NCI-H1436 treated with DMSO at 0.1 percent for 48 hours (cell line): ENCODE measurements at regions not wholly inside any gene's neighbourhood (a gene's known extent, or its start where the extent isn't known, plus 50 kb on each side); places are given as distances from the start of the nearest gene placed in this dataset.
A peak's percentile ranks its signal among the peaks of the same experiment; 100 is the strongest.

Experiments used
- DNase-seq: peaks from one replicate; lab custom pipeline; 2025; lab: John Stamatoyannopoulos, UW

DNA sequence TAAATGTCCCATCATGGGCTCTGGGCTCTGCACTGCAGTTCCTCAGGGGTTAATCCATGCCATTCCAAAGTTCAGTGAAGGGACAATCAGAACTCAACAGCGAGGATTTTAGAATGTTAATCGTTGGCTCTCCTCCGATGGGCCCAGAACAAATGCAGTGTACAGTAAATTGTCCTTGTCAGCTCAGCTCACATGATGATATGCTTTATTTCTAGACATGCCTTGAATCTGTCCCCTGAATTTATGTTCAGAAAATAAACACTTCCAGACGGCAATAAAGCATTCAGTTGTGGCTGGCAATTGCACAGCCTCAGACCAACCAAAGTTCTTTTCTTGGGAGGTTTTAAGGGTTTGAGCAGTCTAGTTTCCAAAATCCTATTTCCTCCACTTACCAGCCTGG is 981.2 kb downstream of the BCL11A start:
- DNase-seq, result no peak

DNA sequence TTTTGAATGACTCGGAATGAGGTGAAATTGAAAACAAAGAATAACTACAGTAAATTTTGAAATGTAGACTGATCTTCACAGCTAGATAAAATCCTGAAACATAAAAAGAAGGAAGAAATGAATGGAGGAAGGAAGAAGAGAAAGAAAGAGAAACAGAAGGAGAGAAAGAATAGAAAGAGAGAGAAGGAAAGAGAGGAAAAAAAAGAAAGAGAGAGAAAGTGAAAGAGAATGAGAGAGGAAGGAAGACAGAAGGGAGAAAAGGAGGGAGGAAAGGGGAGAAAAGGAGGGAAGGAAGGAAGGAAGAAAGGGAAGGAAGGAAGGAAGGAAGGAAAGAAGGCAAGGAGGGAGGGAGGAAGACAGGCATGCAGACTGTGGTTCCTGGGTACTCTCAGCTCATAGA is 982.6 kb downstream of the BCL11A start:
- DNase-seq, result no peak

DNA sequence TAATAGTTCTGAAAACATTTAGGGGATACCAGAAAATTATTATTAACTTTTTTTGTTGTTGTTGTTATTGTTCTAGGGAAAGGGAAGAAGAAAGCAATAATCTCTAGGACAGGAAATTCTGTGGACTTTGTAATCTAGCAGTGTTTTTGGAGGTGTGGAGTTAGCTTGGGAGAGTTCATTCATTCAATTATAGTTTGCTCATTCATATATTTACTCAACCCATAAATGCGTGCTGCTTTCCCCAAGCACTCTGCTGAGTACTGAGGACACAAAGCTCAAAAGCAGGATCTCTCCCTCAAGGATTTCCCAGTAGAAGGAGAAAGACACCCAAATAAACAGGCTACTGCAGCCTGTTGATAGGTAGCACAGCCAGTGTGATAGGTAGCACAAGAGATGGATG is 984.3 kb downstream of the BCL11A start:
- DNase-seq, result no peak

DNA sequence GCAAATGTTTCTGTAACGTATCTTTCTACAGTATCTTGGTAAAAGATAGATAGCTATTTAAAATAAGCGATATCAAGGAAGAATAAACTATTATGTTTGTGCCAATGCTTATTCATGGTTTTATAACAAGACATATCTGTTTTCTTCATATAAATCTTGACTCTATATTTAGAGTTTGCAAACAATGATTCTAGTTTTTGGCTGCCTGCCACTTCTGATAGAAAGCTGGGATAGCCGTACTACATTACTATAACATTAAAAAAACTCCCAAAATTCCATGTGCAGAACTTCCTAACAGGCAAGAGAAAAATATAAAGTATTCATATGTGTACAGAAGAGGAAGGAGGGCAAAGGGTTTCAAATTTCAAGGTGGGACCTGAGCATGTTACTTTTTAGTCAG is 985.0 kb downstream of the BCL11A start:
- DNase-seq, result no peak

DNA sequence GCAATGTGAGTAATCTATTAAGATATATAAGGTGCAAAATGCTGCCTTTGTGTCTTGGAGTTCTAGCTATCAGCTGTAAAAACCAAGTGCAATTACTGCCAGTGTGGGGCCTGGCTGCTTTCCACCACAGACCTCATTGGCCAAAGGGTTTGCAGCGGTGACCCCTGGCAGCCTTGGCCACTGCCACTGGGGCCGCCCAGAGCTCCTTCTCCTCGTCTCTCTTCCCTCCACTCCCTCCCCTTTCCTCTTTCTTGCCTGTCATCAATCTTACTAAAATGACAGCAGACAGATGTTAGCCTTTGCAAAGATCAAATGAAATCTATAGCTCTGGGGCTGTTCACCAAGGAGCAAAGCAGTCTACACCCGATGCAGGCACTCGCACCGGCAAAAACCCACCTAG is 986.3 kb downstream of the BCL11A start:
- DNase-seq, result no peak

DNA sequence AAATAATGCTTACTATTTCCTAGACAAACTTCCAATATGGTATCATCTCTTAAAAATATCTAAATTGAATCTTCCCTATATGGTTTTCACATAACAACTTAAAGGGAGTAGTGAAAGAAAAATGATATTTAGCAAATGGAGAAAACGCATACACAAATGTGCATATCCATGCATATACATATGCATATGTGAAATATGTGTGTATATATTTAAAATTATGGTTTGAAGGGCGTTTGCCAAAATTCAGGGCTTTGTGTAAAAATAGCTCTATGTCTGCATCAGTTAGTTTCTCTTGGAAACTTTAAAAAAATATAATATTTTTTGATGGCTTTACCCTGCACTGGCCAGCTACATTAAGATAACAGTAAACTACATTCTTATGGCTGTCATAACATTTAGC is 986.7 kb downstream of the BCL11A start:
- no peak for DNase-seq

DNA sequence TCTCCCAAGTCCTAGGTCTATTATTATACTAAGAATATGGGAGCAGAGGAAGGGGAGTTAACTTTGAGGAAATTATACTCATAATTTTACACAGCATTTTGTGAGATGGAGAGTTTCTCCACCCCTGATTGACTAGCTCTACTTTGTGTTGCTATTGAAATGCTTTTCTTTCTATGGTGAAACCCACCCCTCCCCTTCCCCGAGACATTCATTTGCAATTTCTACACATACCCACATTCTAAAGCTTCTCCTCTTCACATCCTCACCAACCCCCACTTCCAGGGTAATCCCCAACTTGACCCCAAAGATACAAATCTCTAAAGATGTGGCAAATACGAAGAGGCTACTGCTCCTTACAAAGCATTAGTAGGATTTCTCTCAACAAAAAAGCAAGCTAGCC is 992.2 kb downstream of the BCL11A start:
- no peak for DNase-seq

DNA sequence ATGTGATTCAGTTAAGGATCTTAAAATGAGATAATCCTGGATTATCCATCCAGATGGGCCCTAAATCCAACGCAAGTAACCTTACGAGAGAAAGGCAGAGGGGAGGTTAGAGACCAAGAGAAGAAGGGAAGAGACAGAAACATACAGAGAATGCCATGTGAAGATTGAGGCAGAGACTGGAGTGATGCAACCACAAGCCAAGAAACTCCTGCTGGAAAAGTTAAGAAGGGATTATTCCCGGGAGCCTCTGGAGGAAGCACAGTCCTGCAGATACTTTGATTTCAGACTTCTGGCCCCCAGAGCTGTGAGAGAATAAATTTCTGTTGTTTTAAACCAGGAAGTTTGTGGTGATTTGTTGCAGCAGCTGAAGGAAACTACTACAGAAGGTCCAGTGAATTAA is 992.7 kb downstream of the BCL11A start:
- no peak for DNase-seq

DNA sequence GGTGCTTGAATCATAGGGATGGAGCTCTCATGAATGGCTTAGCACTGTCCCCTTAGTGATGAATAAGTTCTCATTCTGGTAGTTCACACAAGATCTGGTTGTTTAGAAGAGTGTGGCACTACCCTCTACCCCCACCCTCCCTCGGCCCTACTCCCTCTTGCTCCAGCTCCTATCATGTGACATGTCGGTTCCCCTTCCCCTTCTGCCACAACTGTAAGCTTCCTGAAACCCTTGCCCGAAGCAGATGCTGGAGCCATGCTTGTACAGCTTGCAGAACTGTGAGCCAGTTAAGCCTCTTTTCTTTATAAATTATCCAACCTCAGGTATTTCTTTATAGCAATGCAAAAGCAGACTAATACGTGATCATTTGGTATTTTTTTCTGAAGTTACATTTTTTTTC is 1012.6 kb downstream of the BCL11A start:
- DNase-seq, result no peak

DNA sequence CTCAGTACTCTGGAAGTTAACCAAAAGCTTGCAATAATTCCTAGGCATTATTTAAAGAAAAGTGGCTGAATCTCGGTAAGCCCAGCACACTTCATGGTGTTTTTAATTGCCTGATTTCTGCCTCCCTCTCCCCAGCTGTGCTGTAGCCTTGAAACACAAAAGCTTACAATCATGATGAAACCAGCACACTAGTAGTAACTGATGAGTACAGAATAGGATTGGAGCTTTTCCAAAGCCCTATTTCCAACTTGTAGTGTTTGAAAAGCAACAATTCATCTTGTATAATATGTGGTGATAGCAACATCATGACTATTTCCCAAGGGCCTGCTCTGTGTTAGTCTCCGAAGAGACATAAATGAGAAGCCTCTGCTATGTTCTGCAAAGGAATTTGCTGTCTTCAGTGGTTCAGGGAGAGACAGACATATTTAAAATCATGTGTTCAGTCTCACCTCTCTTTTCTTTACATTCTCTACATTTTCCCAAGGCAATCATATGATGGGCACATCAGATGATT is 1015.0 kb downstream of the BCL11A start:
- DNase-seq, result no peak

DNA sequence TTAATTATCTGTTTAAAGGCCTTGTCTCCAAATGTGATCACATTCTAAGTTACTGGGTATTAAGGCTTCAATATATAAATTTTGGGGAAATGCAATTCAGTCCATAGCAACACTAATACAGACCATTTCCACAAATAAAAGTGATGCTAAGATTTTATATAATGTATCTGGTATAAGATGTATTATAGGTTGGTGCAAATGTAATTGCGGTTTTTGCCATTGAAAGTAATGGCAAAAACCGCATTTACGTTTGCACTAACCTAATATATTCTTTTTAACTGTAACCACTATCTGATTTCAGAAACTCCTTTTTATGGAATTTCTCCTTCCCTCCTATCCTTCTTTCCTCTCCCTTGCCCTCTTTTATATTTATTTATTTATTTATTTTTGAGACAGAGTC is 1020.6 kb downstream of the BCL11A start:
- no peak for DNase-seq

DNA sequence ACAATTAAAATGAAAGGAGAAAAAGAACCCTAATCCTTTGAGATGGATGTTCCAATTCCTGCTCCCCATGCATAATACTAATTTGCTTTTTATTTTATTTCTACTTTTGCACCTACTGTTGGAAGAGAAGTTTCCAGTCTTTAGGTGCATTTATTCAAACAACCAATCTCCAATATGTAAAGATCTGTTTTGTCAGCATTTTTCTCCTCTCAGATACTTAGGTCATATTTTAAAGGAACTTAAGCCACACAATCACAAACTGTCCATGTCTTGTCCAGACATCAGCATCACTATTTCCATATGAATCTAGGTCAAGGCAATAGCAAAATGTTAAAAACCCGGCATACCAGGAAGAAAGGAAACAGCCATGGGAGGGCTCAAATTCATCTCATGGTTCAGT is 1023.2 kb downstream of the BCL11A start:
- DNase-seq, result no peak

DNA sequence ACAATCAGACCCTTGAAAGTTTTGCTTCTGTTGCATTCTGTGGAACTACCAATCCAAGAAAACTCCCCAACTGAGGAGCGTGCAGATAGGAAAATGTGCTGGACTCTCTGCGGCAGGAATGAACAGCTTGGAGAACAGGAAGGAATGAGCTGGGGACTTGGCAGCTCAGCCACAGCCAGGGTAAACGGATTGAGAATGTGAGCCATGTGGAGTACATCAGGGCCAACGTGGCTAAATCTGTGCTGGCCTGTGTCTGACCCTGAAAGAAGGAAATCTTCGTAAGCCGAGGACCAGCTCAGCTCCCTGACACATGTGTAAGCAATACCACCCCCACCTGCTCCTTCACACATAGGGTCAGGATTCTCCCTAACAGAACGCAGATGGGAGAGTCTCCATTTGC is 1023.7 kb downstream of the BCL11A start:
- no peak for DNase-seq

DNA sequence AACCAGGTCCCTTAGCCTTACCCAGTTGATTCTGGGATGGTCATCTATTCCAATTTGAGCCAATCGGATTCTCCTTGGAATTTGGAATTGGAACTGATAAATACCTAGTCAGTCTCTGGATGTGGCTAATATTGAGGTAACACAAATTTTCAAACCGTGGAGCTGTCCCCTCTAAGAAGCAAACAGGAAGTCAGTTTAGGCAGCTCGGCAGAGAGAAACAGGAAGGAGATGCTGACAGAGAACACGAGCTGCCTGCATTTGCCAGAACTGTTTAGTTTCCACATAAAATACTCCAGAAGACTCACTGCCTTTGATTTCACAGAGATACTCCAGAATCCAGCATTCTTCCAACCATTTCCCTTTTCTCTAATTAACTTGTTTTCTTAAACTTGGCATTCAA is 1024.9 kb downstream of the BCL11A start:
- no peak for DNase-seq

DNA sequence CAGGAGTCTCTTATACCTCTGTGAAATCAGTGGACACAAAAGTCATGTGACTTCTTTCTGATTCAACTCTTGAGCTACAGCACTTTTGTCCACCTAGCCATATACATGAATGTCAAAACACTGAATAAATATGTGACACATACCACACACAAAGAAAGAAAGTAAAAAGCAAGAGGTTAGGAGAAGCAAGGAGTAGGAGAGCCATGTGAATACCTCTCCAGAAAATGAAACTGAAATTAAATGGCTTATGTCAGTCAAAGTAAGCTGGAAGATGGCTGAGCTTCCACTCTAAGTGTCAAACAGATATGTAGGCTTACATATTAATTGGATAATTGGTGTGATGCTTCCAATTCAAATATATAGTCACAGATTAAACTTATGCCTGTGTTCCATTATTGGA is 1050.5 kb downstream of the BCL11A start:
- no peak for DNase-seq

DNA sequence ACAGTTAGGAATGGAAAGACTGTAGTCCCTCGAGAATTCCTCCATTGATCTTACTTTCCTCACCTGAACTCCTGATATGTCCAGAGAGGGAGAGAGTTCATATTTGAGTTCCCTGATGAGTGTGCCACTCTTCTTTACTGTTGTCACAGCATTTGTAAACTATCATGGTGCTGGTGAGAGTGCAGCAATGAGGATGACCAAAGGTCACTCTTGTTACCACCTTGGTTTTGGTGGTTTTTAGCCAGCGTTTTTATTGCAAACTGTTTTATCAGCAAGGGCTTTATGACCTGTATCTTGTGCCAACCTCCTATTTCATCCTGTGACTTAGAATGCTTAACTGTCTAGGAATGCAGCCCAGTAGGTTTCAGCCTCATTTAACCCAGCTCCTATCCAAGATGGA is 1062.5 kb downstream of the BCL11A start:
- no peak for DNase-seq

DNA sequence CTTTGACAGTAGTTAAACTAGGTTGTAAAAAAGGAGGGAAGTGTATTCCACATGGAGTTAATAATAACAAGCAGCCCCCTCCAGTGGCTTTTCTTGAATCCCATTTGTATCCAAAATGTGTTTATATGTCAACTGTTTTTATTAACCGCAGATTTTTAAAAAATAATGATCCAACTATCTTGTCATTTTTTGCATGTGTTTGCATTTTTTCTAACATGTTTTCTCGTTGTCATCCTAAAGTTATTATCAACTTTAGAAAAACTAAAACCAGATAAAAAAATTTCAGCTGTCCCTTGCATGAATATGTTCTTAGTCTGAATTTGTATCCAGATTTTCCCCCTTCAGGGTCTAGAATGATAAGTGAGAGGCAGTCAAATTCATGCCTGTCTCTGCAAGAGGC is 1063.3 kb downstream of the BCL11A start:
- DNase-seq, result no peak

DNA sequence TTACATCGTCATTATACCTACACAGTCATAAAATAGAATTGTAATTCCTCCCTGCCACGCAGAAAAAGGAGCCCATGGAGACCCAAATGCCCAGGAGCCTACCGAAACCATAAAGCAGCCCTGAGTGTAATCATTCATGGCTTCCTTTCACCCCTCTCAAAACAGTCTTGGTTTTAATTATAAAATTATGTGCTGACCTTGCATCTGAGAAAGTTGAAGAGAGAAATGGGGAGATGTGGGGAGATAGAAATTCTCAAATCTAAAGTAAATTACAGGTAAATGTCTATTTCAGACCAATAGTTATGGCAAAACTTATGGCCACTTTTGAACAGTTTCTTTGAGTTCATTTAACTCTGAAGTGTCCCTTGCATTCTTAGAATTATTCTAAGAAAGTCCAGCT is 1068.8 kb downstream of the BCL11A start:
- no peak for DNase-seq

DNA sequence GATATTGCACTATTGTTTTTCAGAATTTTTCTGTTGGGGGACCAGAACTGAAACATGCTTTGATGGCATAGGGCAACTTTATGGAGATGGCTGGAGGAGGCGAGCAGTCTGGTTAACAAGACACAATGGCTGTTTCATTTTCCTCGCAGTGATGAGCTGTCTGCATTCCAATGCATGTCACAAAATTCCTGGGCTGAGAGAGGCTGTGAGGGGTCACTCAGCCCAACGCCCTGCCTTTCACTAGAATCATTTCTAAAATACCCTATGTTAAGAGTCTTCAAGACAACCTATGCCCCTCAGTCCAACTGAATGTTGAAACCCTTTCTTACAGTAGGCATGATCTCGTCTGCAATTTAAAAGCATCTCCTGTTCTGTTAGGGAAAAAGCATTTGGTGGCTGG is 1090.0 kb downstream of the BCL11A start:
- DNase-seq, result no peak

DNA sequence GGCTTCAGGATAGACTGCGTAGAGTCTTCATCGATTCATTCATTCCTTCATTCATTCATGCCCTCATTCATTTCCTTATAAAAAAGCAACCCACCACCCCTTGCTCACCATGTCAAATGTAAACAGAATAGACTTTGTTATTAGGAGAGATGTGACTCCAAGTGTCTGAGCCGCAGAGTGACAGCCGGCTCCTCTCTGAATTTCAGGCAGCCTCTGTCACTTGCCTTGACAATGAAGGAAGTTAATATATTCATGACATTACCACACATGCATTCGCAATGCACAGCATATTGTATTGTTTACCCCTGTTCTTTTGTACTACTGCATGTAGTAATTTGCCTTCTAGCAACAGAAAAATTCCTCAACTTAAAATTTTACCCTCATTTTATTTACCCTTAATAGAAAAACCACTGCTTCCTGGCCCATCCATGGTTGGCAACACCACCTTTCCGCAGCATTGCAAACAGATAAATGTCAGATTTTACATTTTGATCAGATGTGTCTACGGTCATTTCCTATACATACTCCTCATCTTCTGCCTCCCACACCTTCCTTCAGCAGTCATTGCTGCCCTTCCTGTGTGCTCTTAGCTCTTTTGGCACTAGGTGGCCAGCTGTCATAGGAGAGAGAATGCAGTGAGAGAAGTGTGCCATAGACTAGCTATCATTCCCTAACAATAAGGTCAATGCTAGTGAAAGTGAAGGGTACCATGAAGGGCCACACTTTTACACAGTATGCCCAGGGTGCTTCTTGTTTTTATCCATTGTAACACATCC is 1090.8 kb downstream of the BCL11A start:
- no peak for DNase-seq

DNA sequence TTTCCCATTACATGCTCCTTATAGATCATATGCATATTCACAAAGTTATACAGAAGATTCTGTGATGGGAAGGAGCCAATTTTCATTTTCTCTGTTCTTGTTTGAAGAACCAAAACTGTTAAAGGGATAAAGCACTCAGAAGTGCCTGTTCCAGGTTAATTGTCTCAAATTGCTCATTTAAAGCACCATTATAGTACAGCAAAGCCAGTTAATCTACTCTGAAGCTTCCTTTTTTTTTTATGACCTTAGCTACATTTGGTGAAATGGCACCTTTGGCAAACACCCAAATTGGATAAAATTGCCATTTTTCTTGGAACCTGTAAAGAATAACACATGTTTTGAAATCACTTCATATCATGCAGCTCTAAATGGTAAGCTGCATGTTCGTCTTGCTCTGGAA is 1092.3 kb downstream of the BCL11A start:
- peak; percentile 79 for DNase-seq

DNA sequence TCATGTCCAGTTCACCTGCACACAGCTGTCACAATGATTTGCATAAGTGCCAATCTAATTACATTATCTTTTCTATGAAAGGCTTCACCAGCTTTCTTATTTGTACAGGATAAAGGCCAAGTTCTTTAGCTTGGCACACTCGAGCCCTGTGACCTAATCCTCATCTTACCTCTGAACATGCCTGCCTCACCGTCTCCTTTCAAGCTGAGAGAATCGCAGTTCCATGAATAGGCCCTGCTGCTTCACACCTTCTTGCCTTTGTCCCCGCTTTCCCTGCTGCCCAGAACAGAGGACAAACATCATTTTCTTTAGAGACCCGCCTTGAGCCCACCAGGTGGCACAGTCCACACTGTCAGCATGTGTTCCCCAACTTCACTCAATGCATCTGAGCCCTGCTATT is 1094.7 kb downstream of the BCL11A start:
- DNase-seq, result peak; percentile 86

DNA sequence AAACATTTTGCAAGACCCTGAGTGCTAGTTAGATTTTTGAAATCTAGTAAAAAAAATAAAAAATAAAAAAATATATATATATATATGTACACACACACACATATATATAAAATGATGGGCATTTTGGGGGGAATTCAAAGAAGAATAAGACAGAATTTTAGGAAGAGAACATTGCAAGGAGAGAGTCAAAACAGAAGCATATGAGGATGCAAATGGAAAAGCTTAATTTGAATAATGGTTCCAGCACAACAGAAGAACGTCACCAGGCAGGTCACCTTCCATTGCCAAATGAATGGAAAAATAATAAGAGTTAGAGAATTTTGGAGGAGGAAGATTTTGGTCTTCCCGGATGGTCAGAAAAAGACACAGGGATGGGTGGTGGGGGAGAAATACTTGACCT is 1097.2 kb downstream of the BCL11A start:
- DNase-seq, result no peak

DNA sequence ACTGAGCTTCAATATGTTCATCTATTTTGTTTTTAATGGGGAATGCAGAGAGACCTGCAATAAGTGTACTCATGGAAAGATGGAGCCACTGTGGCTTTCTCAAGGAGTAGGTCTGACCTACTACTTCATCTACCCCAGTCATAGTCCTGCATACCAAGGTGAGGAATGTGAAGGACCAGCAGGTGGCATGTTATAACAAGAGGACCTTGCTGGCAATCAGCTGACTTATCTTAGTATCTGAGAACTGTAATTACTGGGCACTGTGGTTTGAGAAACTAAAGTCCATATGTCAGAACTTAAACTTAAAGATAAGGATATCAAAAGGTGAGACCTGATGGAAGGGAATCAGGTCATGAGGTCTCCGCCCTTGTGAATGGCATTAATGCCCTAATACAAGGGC is 1104.2 kb downstream of the BCL11A start:
- no peak for DNase-seq
